ENCODE measurements at regions not wholly inside any gene's neighbourhood (a gene's known extent, or its start where the extent isn't known, plus 50 kb on each side); places are given as distances from the start of the nearest gene placed in this dataset.
A peak's percentile ranks its signal among the peaks of the same experiment; 100 is the strongest.
"Not testable (repeated sequence)": the region's sequence is repeated elsewhere in the genome, so short reads cannot be mapped to it uniquely, and the experiment has no call there.

DNA sequence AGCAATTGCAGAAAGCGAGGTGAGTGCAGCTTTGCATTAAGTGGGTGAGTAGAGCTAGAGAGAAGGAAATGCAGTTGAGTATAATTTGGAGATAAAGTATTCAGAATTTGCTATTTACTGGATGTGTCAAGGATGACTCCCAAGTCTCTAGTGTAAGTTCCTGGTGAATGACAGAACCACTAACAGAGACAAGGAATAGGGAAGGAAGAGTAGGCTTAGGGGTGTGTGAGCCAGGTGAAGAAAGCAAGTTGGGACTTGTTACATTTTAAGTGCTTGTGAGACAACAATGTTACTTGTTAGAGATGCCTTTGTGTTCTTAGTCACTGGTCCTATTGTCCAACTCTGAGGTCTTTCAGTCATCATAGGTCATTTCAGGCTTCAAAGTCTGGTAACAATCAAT lies 70.8 kb downstream of the TBC1D26 start:
- not testable (repeated sequence) for DNase-seq

GRCh38 chr17:15806825-15807224 lies 74.7 kb downstream of the TBC1D26 start:
- DNase-seq = not testable (repeated sequence)

- DNase-seq = not testable (repeated sequence)
Measured at GRCh38 chr17:15813388-15813787, 81.3 kb downstream of the TBC1D26 start.

- DNase-seq = not testable (repeated sequence)
Measured at GRCh38 chr17:15814003-15814402, 81.9 kb downstream of the TBC1D26 start.

GRCh38 chr17:15817861-15818260 lies 85.8 kb downstream of the TBC1D26 start:
- not testable (repeated sequence) for DNase-seq

- not testable (repeated sequence) for DNase-seq
Measured at GRCh38 chr17:15822280-15822679, 90.2 kb downstream of the TBC1D26 start.

- peak; percentile 78 for DNase-seq
Measured at GRCh38 chr17:15828727-15829314, 96.7 kb downstream of the TBC1D26 start.

DNA sequence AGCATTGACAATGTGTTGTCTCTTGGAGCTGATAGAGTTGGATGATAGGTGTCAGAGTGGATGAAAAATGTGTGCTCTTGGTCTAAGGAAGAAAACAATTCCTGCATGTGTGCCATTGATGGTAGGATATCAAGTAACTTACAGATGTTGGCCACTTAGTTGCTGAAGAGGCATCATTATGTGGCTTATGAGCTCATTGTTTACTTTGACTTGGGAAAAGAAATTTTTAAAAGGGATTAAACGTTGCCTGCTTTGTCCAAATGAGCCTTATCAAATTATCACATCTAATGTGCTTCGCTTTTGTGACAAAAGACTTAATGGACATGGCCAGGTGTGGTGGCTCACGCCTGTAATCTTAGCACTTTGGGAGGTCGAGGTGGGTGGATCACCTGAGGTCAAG lies 98.1 kb downstream of the TBC1D26 start:
- DNase-seq = not testable (repeated sequence)

- DNase-seq = peak; percentile 4
Measured at GRCh38 chr17:15831182-15831581, 99.1 kb downstream of the TBC1D26 start.

- DNase-seq = not testable (repeated sequence)
Measured at GRCh38 chr17:15832921-15833480, 100.9 kb downstream of the TBC1D26 start.

- DNase-seq = not testable (repeated sequence)
Measured at GRCh38 chr17:15833890-15834289, 101.8 kb downstream of the TBC1D26 start.

DNA sequence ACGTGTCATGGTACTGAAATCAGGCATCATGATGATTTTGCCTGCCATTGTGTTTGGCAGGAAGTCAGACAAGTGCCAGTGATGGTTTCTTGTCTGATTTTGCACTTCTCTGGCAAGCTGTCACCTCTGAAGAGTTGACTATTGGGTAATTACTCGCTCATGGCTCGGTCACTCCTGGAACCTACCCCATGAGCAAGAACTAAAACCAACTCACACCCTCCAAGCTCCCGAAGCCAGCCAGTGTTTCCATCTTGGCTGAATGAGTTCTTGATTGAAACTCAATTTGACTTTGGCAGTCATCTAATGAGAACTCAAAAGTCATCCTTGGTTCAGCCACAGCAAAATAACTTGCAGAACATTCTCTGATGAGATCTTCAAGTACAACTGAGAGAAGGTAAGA lies 103.4 kb downstream of the TBC1D26 start:
- DNase-seq = not testable (repeated sequence)

DNA sequence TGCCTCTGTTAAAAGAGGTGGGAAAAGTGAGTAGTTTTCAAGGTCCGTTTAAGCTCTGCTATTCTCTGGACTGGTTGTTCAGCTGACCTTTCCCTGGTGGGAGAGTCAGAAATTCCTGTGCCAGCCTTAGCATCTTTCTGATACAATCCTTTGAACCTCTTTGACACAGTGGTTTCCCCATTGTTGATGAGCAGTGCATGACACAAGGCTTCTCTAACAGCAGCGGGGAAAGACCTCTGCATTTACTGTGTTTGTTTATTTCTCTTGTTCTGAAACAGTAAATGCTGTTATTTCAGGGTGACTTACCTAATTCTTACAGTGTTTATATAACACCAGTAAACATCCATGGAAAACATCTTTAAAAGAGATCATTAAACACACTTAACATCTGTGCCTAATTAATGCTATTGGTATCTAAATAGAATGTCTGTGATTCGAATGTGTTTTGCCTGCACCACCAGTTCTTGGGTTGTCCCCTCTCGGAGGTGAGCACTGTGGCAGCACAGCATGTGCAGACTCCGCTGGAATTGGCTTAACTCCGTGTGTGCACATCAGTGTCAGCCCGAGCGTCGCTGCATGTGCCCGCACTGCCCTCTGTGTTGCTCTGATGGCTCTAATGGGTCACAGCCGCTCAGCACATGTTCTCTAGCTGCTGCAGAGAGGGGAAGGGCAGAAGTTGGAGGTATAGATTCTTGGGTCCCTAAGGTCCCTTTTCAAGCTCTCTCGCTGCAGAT lies 104.3 kb downstream of the TBC1D26 start:
- not testable (repeated sequence) for DNase-seq

DNA sequence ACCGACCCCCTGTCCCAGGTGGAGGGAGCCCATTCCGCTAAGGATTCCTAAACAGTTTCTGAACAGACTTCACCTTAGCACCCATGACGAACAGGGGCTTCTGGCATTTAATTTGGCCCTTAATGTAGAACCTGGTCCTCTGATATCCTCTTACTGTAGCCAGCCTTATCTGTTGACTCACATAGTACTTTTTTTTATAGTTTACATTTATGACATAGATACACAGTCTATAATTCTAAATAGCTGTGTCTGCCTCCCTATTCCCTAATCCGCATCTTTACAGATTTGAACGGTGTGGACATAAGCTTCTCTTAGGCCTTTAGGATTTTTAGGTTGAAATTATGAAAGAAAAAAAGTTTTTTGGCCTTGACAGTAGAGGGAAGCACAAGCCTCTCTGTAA lies 104.9 kb downstream of the TBC1D26 start:
- DNase-seq = not testable (repeated sequence)

DNA sequence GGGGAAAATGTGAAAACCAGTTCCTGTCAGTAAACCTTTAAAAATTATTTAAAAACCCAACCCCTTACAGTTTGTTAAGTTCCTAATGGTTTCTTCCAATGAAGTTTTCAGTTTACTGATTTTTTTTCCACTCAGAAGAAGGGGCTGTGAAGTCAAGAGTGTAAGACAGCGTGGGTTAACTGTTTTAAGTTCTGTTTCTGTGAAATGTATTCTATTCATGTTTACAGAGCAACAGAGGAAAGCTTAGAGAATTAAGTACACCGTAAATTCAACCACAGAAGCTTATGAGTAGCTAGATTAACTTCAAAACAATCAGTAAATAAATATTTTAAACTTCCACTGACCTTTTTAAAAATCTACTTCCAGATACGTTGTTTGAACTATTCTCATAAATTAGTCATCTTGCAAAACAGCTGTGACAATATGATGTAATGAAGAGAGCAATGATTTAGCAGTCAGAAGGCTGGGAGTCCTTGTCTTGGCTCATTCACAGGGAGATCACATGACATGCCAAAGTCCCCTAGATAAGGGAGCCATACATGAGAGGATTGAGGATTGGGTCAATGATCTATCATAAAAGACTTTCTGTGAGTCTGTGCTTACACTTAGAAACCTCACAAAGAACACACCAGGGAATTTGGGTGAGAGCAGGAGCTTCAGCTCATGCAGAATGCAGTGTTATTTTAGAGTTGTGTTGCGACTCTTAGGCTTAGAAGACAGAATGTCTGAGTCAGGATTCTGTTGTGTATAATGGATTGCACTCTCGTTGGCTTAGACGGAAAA lies 97.3 kb upstream of the ADORA2B start:
- not testable (repeated sequence) for DNase-seq

DNA sequence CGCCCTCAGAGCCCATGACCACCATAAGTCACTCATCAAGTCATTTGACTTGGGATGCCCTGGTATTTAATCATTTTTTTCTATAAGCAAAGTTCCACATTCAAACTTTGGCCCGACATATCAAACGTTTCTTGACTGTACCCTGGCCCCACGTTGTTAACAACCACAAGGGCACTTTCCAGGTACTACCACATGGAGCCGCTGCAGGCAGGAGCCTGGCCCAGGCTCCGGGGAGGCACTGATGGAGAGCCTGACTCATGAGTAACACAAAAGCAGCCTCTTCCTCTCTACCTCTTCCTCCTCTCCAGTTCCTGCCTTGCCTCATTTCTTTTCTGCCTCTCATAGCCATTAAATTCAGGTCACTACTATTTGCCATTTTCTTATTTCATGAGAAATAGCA lies 95.9 kb upstream of the ADORA2B start:
- DNase-seq = peak; percentile 64

GRCh38 chr17:15850071-15850470 lies 94.9 kb upstream of the ADORA2B start:
- DNase-seq = not testable (repeated sequence)

DNA sequence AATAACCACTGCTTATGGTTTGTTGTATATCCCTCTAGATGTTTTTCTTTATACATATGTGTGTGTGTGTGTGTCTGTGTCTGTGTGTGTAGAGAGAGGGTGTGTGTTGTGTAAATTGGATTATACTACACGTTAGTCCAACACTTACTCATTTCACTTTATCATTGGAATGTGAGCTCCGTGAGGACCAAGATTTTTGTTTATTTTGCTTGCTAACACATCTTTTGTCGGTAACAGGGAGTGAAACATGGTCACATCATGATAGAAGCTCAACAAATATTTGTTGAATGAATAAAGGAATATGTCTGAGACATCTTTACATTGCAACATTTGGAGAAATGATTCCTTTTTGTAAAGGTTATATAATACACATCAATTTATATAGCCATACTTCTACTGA lies 94.2 kb upstream of the ADORA2B start:
- DNase-seq = not testable (repeated sequence)

DNA sequence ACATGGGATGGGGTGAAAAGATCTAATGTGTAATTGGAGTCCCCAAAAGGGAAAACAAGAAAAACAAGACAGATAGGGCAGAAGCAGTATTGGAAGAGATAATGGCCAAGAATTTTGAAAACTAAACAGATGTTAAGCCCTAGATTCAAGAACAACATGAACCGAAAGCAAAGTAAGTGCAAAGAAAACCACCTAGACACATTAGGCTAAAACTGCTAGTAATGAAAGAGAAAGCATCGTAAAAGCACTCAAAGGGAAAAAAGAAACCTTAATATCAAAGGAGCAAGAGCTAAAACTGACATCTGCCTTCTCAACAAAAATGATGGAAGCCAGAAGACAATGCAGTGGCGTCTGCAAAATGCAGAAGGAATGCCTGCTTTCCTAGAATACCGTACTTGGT lies 92.1 kb upstream of the ADORA2B start:
- DNase-seq = not testable (repeated sequence)

- not testable (repeated sequence) for DNase-seq
Measured at GRCh38 chr17:15856191-15856590, 88.7 kb upstream of the ADORA2B start.

DNA sequence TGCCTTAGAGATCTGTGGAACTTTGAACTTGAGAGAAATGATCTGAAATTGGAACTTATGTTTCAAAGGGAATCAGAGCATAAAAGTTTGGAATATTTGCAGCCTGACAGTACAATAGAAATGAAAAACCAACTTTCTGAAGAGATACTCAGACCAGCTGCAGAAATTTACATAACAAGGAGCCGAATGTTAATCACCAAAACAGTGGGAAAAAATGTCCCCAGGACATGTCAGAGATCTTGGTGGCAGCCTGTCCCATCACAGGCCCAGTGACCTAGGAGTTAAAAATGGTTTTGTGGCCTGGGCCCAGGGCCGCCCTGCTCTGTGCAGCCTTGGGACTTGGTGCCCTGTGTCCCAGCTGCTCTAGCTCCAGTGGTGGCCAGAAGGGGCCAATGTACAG lies 88.2 kb upstream of the ADORA2B start:
- not testable (repeated sequence) for DNase-seq

- DNase-seq = not testable (repeated sequence)
Measured at GRCh38 chr17:15858082-15858481, 86.8 kb upstream of the ADORA2B start.

GRCh38 chr17:15860774-15861173 lies 84.2 kb upstream of the ADORA2B start:
- DNase-seq = not testable (repeated sequence)
